Fibroblast of skin of back (primary cell): ENCODE measurements at regions not wholly inside any gene's neighbourhood (a gene's known extent, or its start where the extent isn't known, plus 50 kb on each side); places are given as distances from the start of the nearest gene placed in this dataset.

ENCODE experiments used
- DNase-seq: peaks from one replicate; pipeline ENCODE4 v3.0.0-alpha.2; 2013

DNA sequence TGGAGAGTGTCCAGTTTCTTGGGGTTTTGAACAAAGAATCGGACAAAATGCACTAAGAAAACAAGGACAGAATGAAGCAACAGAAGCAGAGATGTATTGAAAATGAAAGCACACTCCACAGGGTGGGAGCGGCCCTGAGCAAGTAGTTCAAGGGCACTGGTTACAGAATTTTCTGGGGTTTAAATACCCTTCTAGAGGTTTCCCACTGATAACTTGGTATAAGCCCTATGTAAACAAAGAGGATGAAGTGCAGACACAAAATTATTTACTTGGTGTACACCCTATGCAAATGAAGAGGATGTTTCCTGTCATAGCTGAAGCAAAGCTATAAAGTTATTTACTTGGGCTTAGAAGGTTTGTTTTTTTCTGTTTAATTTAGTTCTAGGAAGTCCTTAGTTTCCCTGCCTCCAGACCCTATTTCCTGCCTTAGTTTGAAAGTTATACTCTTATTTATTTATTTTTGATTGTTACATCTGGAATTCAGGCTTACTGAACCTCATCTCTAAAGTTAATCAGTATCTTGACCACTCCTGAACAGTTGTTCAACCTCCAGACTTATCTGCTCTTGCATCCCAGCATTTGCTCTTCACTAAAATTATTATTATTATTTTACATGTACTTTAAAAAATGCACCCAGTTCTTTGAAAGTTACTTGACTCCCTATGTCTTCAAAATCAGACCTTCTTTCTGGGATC lies 193.5 kb downstream of the SPP2 start:
- DNase-seq, result peak; percentile 42

DNA sequence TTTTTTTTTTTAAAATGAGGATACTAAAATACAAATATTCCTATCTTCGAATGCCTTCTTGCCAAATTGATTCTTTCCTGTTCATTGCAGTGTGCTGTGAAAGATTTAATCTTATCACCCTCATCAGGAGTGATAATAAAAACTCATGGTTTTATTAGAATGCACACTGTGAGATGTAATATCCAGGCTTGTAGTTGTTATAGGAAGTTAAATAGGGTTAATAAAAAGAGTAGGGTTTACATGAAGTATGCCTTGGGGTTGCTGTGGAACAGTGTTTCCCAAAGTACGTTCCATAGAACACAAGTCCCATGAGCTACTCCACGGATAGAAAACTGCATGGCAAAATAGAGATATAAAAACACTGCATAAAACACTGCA lies 191.9 kb downstream of the SPP2 start:
- no peak for DNase-seq

DNA sequence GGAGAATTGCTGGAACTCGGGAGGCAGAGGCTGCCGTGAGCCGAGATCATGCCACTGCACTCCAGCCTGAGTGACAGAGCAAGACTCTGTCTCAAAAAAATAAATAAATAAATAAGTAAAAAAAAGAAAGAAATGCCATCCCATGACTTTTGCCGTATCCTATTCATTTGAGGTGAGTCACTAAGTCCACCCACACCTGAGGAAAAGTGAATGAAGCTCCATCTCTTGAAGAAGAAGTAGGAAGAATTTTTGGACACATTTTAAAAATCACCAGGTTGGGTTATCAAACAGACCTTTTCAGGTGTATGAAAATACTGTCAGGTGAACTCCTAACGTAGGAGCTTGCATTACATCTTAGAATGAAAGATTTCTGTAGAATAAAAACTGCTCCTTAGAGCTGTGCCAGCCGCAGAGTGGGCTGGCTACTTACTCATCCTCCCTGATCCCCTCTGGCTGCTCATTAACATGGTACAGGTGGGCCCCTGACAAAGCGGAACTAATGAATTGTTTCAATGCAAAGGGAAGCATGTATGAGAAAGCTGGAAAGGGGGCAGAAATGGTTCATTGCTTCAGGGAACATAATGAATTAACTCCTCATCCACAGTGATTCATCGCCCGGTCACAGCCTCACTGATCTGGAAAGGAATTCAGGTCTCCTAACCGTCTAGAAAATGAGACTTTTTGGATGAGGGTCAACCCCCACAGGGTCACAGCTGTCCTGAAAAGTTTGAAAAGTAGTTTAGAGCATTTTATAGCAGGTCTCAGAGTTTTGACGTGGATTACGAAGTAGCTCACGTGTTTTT lies 191.4 kb downstream of the SPP2 start:
- DNase-seq, result peak; percentile 88

DNA sequence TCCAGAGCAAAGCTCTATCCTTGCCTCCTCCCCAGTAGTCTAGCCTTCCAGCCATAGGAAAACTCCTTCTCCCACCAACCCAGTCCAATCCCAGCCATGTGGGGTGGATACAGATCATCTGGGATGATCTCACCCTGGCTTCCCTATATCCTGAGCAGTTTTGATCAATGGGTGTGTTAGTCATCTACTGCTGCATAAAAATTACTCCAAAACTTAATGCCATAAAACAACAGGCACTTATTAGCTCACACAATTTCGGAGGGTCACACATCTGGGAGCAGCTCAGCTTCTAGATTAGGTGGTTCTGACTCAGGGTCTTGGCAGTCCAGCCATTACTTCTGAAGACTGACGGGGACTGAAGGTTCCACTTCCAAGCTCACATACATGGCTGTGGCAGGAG lies 190.4 kb downstream of the SPP2 start:
- peak; percentile 90 for DNase-seq

DNA sequence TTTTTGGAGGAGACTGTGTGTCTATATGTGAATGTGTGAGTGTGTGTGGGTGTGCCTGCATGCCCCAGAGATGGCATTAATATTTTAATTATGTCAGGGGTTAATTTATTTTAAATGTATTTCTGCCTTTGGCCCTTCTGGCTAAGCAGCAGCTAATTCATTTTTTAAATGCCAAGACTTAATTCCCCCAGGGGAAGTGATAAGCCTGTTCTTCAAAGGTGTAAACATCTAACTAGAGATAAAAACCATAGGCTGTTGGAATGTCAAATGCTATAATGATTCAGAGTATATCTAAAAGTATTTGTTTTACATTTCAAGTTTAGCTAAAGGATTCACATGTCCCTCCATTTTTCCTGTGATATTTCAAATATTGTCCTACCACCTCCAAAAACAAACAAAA lies 184.7 kb downstream of the SPP2 start:
- no peak for DNase-seq

DNA sequence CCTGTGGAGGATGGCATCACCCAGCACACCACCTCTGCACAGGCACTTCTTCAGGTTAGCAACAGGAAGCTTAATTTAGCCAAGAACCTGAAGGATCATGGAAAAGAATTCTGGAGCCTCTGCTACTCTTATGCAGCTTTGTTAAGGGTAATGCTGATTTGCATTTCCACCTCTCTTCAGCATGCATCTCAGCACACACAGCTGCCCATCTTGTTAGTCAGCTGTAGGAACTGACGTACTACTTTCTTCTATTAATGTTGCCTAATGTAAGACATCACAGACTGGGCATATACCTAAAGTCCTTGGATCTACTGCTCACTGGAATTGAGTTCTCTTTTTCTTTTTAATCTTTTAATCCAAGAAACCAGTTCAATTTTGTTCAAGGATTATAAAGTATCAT lies 181.0 kb downstream of the SPP2 start:
- no peak for DNase-seq

DNA sequence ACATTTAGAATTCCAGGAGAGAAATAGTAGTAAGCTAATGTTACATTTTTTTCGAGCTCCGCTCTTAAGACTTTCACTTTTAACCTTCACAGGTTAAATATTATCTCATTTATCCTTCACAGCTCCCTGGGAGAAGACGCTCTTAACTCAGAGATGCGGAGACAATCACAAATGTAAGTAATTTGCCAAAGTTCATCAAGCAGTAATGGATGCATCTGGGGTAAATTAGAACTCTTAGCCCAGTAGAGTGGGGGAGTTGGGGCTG lies 168.5 kb downstream of the SPP2 start:
- no peak for DNase-seq

DNA sequence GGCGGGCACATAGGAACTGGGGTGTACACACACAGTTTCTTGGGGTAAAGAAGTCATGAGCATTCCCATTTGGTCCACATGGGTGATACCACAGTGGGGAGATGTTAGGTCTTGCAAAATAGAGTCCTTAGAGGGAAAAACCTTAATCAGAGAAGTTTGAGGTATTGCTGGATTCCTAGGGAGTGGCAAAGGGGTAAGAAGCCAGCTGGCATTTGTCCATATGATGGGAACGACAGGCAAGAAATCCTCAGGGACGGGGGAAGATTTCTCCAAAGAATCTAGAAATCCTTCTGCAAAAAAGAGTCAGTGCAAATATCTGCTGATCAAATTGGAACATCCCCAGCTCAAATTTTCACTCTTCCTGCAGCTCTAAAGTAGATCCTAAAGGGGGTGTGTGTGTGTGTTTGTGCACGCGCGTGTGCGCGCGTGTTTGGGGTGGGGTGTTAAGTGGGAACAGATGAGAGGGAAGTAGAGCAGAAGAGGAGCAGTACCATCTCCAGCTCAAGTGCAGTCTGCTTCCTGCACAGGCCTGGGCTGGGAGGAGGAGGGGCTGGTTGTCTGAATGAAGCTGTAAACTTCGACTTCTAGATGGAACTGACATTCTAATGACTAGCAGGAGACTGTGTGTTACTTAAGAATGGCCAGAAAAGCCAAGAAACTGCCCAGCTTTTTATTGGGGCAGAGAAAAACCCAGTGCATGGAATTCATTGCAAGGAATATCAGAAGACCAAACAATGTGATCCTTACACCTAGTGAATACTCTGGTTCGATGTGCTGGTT lies 168.0 kb downstream of the SPP2 start:
- peak; percentile 27 for DNase-seq

DNA sequence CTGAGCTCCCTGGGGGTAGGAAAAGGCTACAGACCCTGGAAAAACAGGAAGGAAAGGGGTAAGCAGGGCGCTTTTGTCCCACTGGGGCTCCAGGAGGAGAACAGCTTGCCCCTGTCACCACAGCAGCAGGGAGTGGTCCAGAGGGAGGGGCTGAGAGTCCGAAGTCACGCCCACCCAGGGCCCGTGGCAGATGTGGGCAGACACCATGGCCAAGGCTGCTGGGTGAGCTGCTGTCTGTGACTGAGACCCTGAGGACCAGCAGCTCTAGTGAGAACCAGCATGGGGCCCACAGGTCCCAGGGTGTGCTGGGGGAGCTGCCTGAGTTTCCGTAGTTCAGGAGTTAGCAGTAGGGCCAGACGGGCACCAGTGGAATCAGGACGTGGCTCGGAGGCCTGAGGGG lies 162.0 kb downstream of the SPP2 start:
- DNase-seq, result no peak

DNA sequence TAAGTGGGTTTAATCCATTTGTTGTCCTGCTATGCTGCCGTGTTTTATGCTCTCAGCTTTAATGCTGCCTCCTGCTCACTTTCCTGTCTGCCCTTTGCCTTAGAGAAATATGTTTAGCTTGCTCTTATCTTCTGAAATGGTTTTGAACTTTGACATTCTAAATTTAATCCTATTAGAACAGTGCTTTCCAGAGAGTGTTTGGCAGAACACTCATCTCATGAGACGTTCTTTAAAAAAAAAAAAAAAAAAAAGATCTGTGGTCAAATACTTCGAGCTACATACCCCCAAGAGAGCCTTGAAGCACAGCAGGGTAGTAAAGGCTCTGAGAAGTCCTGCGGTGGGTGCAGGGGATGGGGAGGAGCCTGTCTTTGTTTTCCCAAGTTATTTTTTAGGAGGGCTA lies 161.3 kb downstream of the SPP2 start:
- DNase-seq, result peak; percentile 18

DNA sequence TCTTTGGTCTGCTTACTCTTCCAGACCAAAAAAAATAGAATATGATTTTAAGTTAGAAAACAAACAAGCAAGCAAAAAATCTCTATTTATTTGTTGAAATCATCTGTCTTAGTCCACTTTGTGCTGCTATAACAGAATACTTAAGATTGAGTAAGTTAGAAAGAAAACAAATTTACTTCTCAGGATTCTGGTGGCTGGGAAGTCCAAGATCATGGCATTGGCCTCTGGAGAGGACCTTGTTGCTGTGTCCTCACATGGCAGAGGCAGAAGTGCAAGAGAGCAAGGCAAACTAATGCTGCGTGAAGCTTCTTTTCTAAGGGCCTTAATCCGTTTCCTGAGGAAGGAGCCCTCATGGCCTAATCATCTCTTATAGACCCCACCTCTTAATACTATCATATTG lies 156.2 kb downstream of the SPP2 start:
- DNase-seq, result no peak

DNA sequence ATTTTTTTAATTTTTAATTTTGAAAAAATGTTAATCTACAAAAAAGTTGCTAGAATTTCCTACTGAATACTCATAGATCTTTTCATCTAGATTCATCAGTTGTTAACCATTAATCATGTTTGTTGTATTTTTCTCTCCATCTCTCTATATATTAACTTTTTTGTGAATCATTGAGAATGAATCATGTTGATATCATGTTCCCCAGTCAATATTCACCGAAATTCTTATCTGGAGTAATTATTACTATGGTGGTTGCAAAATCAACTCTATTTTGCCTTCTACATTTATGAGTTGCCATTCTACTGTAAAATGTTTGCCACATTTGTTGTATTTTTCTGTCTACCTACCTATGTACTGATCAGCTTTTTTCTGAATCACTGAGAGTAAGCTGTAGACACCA lies 154.0 kb downstream of the SPP2 start:
- DNase-seq, result peak; percentile 9

DNA sequence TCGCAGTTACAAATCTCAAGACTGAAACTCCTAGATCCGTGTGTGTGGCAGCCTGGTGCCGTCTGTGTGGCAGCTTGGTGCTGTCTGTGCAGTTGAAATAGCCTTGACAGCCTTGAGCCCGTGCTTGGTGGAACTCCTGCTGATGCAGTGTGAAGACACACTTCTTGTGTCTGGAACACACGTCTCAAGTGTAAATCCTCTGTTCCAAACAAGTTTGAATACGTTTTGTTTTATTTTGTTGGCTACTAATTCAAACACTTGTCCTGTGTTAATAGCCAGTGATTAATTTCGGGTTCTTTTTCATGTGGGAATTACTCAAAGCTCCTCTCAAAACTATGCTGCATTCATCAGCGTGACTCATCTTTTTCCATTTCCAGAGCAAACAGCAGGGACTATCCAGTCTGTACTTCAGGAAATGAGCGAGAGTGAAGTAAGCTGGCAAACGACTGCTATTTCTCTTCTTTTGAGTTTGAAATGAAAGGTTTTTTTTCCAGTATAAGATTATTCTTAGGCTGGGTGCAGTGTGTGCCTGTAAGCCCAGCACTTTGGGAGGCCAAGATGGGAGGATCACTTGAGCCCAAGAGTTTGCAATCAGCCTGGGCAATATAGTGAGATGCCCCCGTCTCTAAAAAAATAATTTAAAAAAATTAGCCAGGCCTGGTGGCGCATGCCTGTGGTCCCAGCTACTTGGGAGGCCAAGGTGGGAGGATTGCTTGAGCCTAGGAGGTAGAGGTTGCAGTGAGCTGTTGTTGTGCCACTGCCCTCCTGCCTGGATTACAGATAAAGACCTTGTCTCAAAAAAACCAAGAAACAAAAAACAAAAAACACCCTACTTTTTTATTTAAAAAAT lies 152.9 kb downstream of the SPP2 start:
- DNase-seq, result peak; percentile 97

DNA sequence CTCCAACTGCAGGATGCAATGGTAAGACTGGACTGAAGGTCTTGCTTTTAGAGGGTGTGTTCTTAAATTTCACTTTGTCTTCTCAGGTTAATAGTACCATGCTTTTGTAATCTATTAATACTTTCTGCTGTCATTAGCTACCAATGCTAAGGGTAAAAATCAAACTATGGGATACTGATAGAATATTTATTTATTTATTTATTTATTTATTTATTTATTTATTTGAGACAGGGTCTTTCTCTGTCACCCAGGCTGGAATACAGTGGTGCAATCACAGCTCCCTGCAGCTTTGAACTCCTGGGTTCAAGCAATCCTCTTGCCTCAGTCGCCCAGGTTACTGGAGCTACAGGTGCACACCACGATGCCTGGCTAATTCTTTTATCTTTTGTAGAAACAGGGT lies 152.1 kb downstream of the SPP2 start:
- no peak for DNase-seq

DNA sequence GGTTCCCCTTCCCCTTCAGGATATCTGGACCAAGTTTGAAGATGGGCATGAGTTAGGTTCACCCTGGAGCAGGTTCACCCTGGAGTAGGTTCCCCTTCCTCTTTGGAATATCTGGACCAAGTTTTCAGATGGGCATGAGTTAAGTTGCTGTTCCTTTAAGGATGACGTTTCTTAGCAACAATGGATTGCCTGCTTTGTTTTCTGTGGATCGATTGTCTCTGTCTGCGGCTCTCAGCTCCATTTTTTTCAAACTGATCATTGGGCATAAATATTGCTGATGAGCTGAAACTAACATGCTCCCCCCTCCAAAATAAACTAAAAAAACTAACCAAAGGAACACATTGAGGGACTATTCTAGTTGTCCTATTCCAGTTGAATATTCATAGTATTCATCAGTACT lies 149.5 kb downstream of the SPP2 start:
- DNase-seq, result no peak

DNA sequence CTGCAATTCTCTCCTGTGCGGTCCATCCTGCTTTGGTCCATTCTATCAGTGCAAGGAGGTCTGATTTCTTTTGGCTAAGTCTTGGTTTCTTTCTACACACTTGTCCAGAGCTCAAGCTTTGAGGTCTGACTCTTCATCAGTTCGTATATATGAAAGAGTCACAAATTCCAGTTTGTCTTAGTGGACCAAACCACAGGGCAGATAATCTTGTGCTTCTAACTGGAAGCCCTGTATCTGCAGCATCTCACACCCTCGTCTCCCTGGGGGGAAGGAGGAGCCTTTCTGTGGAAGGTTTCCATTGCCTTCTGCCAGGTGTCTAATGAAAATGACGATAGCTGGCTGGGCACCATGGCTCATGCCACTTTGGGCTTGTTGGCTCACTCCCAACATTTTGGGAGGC lies 148.5 kb downstream of the SPP2 start:
- DNase-seq, result no peak

DNA sequence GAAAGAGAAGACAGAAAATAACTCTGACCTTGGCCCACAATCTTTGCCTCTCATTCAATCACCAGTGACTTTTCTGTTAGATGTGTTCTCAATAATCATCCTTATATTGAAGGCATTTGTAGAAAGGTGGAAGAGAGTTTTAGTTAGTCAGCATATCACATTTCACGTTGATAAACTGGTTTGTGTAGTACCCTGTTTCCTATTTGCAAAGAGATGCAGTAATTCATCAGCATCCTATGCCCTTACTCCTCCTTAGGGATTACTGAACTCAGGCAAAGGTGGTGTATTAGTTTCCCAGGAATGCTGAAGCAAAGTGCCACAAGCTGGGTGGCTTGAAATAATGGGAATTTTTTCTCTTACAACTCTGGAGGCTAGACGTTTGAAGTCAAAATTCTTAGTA lies 145.0 kb downstream of the SPP2 start:
- DNase-seq, result no peak

DNA sequence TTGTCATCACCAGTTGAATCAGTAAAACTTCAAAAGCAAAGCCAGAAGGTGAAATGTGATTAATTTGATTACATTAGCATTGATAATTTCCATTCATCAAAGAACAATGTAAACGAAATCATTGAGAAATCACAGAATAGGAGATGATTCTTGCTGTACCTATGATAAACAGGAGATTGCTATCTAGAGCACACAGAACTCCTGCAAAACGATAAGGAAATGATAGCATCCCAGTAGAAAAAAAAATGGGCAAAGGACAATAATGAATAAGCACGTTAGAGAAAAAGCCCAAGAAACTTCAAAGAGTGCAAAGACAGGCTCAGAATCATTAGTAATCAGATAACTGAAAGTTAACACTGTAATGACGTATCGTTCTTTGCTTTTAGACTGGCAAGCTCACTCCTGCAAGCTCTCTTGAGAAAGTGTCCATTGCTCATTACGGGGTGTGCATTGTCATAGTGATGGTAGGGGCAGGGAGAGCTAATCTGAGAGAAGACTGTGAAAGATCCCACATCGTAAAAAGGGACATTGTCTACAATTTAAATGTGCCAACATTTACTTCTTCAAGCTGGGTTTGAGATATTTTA lies 143.6 kb downstream of the SPP2 start:
- DNase-seq, result no peak

DNA sequence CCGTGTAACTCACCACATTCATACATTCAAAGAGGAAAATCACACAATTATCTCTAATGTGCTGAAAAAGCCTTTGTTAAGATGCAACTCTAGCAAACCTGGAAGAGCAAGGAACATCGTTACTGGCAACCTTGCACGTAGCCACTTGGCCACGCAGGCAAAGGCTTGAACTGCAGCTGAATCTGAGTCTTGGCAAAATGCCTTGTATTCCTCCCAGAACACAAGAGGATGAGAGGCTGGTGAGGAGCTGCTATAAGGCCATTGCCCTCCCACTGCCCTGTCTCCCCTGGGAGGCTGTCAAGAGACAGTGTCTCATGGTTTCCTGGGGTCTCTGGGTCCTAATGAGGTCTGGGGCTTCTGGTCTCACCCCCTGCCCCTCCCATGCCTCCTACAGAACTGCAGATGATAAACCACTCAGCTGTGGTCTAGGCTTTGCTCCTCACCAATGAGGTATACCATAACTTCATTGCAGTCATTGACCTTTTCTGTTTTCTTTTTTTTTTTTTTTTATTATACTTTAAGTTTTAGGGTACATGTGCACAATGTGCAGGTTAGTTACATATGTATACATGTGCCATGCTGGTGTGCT lies 141.4 kb downstream of the SPP2 start:
- peak; percentile 36 for DNase-seq

DNA sequence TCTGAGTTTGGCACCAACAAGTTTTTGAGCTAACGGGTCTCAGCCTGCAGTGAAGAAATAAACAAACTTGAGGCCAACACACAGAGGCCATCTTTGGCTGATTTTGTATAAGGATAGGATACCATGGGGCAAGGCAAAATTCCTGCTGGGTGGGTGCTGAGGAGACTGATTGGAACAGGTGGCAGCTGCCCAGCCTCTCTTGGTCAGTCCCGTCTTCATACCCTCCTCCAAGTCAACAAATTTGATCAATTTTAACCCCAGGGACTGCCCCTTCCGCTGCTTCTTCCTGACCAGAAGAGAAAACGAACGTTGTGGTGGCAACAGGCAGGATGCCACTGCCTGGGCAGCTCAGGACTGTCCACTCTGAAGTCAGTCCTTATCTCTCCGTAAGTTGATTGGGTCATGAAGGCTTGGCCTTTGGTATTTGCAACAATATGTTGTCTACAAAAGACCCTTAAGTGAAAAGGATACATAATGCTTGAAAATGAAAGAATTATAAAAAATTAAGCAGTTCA lies 139.3 kb downstream of the SPP2 start:
- DNase-seq, result no peak

DNA sequence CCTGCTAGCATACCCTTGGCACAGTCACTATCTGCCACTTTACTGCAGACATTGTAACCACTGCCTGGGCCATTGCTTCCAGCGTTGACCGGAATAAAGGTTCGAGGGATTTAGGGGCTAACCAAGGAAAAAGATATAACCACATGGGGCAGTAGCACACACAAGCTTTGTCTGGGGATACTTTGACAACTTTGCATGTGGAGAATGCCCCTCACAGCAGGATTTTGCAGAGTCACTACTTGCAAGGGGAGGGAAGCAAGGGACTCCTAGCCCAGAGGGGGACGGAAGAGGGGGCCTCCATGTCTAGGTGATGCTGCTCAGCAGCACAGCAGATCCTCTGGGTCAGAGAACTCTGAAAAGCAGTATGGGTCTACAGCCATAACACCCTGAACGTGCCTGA lies 138.7 kb downstream of the SPP2 start:
- no peak for DNase-seq

DNA sequence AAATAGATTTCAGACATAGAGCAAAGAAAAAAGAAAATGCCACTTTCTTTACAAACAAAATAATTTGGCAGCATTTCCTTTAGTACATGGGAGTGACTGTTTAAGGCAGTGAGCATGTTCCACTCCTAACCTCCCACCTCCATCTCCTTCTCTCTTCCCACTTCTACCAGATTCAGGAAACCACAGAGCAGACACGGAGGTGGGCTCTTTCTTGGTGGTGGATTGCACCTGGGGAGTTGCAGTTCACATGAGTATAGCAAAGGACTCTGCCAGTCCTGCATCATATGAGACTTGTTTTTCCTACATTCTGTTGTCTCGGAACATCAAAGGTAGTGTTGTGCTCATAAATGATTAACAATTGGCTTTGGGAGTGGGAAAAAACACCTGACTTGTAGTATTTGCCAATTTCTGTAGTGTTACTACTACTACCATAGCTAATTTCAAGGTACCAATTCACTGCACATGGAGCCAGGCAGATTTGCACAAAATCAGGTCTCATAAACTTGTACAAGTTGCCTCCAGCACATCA lies 137.2 kb downstream of the SPP2 start:
- no peak for DNase-seq
